PC-9 (cell line): ENCODE measurements at regions not wholly inside any gene's neighbourhood (a gene's known extent, or its start where the extent isn't known, plus 50 kb on each side); places are given as distances from the start of the nearest gene placed in this dataset.

ENCODE experiments used
- BruUV-seq: library from RNA; stranded (reverse); fragments of 400-500 nt; replicated peaks from 2 replicates; lab custom pipeline; 2021; lab: Mats Ljungman, UMichigan
- CTCF ChIA-PET: fragments of 300-600 bp; sonication (Branson Sonifier 250); formaldehyde crosslinking; loops from one replicate; lab custom pipeline; 2022; ENCODE audit warnings: antibody characterized with exemption; lab: Charles Lee
- POLR2A ChIA-PET: fragments of 300-600 bp; sonication (Branson Sonifier 250); formaldehyde crosslinking; loops from one replicate; lab custom pipeline; 2022; ENCODE audit warnings: antibody characterized with exemption; ENCODE audit not compliant: unreplicated experiment; lab: Charles Lee
- DNase-seq, 2 experiments: peaks; one replicate each; pipeline versions ENCODE4 v3.0.0 to v3.0.0-alpha.2; 2015 to 2022; ENCODE audit warnings: mixed read lengths in 1 of 2
- H2AFZ ChIP-seq: fragments of 200-600 bp; sonication (generic); 2 replicates; pipeline ENCODE4 v1.8.1; 2017; ENCODE audit warnings: antibody characterized with exemption
- H3F3A ChIP-seq: fragments of 200-600 bp; sonication (generic); 2 replicates; pipeline ENCODE4 v1.8.1; 2017; ENCODE audit warnings: antibody characterized with exemption, mild to moderate bottlenecking, low read depth; ENCODE audit not compliant: insufficient read depth
- H3K27ac ChIP-seq: fragments of 200-600 bp; sonication (generic); 2 replicates; pipeline ENCODE4 v1.6.1; 2016; ENCODE audit warnings: mixed run types
- H3K27me3 ChIP-seq: fragments of 200-600 bp; sonication (generic); 2 replicates; pipeline ENCODE4 v1.6.1; 2016; ENCODE audit warnings: low read depth, mixed run types; ENCODE audit not compliant: insufficient read depth
- H3K36me3 ChIP-seq: fragments of 200-600 bp; sonication (generic); 2 replicates; pipeline ENCODE4 v1.6.1; 2016; ENCODE audit warnings: low read depth, mixed run types
- H3K4me1 ChIP-seq: fragments of 200-600 bp; sonication (generic); replicated peaks from 2 replicates; pipeline ENCODE4 v1.6.1; 2016; ENCODE audit warnings: mixed run types; ENCODE audit not compliant: insufficient read depth
- H3K4me2 ChIP-seq: fragments of 200-600 bp; sonication (generic); 2 replicates; pipeline ENCODE4 v1.6.1; 2017; ENCODE audit warnings: mixed run types
- H3K4me3 ChIP-seq: fragments of 200-600 bp; sonication (generic); 2 replicates; pipeline ENCODE4 v1.6.1; 2016; ENCODE audit warnings: mixed run types
- H3K79me2 ChIP-seq: fragments of 200-600 bp; sonication (generic); 2 replicates; pipeline ENCODE4 v1.6.1; 2017; ENCODE audit warnings: low read depth, mixed run types
- H3K9me2 ChIP-seq: fragments of 200-600 bp; sonication (generic); 2 replicates; pipeline ENCODE4 v1.8.1; 2017; ENCODE audit warnings: mild to moderate bottlenecking; ENCODE audit not compliant: insufficient read depth
- H3K9me3 ChIP-seq: fragments of 200-600 bp; sonication (generic); 2 replicates; pipeline ENCODE4 v1.8.1; 2016; ENCODE audit warnings: low read depth; ENCODE audit not compliant: insufficient read depth
- H4K20me1 ChIP-seq: fragments of 200-600 bp; sonication (generic); 2 replicates; pipeline ENCODE4 v1.8.1; 2017; ENCODE audit not compliant: insufficient read depth
- EZH2 ChIP-seq: fragments of 200-600 bp; sonication (generic); IDR thresholded peaks from 2 replicates; pipeline ENCODE4 v1.8.0; 2017; ENCODE audit warnings: antibody characterized with exemption, low read depth
- intact Hi-C: fragments of 100-400 bp; cut with micrococcal nuclease; formaldehyde crosslinking; loops from one replicate; pipeline ENCODE4 v1.10.0; 2022; ENCODE audit not compliant: unreplicated experiment
- TF ChIP-seq, protein P1 (sequence below): fragments of 200-600 bp; sonication (generic); conservative IDR thresholded peaks from 2 replicates; pipeline ENCODE4 v1.6.1; 2017; ENCODE audit warnings: mixed run types, antibody characterized with exemption, mild to moderate bottlenecking, moderate library complexity

DNA sequence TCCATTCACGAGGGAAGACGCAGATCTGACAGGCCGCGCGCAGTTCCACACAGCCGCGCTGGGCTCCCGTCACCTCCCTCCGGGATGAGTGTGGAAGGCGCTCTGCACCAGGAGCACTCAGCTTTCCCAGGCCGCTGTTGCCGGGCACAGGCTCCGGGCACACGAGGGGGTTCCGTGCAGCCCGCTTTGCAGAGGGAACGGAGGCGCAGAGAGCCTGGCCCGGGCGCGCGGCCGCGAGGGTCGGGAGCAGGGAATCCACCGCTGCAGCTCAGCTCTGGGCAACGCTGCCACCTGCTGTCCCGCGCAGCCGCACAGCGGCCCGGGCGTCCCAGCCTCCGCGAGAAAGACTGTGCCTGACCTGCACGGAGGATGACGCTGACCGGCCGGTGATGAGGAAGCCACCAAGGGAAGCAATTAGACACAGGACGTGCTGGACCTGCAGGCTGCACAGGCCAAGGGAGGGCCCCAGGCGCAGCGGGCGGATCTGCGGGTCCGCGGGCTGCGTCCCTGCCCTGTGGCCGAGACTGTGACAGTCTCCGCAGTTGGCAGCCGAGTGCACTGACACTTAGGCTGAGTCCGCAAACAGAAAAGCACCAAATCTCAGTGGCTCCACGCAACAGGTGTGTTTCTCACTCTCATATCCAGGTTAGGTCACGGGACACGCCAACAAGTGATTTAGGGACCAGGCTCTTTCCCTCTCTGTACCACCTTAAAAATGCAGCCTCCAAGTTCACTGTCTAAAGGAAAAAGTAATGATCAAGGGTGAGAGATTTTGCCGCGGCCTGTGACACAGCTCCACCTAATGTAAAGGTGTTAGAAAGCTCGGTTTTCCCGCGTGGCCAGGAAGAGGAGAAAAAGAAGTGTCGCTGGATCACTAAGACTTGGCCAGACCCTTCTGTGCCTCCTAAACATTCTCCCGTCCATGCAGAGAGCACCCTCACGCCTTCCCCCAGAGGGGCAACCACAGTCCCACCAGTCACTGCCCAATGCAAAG, 94.5 kb downstream of the SEC61G start:
- H4K20me1 ChIP-seq, result no peaks in the 10 kb centered on the region
- TF ChIP-seq, protein P1, sequence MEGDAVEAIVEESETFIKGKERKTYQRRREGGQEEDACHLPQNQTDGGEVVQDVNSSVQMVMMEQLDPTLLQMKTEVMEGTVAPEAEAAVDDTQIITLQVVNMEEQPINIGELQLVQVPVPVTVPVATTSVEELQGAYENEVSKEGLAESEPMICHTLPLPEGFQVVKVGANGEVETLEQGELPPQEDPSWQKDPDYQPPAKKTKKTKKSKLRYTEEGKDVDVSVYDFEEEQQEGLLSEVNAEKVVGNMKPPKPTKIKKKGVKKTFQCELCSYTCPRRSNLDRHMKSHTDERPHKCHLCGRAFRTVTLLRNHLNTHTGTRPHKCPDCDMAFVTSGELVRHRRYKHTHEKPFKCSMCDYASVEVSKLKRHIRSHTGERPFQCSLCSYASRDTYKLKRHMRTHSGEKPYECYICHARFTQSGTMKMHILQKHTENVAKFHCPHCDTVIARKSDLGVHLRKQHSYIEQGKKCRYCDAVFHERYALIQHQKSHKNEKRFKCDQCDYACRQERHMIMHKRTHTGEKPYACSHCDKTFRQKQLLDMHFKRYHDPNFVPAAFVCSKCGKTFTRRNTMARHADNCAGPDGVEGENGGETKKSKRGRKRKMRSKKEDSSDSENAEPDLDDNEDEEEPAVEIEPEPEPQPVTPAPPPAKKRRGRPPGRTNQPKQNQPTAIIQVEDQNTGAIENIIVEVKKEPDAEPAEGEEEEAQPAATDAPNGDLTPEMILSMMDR, result peak; percentile 61
- TF ChIP-seq EZH2, result no peak; the same call in 1 of the 2 replicates
- peak overlapping the region; percentile 57 for H2AFZ ChIP-seq
- ChIA-PET CTCF (interaction anchor here (0.6 kb wide), 1 partner anchor 606 kb away, joined by 3 read pairs; no protein-coding TSS in a partner anchor), POLR2A (no interaction called here)
- no peaks in the 10 kb centered on the region for H3F3A ChIP-seq
- no peaks in the 10 kb centered on the region for H3K9me3 ChIP-seq
- H3K4me1 ChIP-seq, result no peaks in the 10 kb centered on the region
- intact Hi-C loops, result no loop called here
- no peaks in the 10 kb centered on the region for H3K9me2 ChIP-seq
- peak overlapping the region; percentile 70 for H3K4me2 ChIP-seq
- H3K4me3 ChIP-seq, result peak overlapping the region; percentile 41; the same call in 1 of the 2 replicates
- H3K79me2 ChIP-seq, result no peaks in the 10 kb centered on the region
- BruUV-seq, result no TSS peak
- DNase-seq, result peak; percentile 54 to 60
- H3K27ac ChIP-seq, result no peak overlapping the region
- H3K27me3 ChIP-seq, result peaks cover 83% of the 10 kb centered on the region
- no peaks in the 10 kb centered on the region for H3K36me3 ChIP-seq

GRCh38 chr7:54663603-54664234, 95.3 kb downstream of the SEC61G start:
- no peaks in the 10 kb centered on the region for H3K9me2 ChIP-seq
- intact Hi-C loops, result no loop called here
- no peaks in the 10 kb centered on the region for H3F3A ChIP-seq
- H3K9me3 ChIP-seq, result no peaks in the 10 kb centered on the region
- peak overlapping the region; percentile 70 for H3K4me2 ChIP-seq
- peaks cover 84% of the 10 kb centered on the region for H3K27me3 ChIP-seq
- no peak overlapping the region for H3K27ac ChIP-seq
- TF ChIP-seq, protein P1, result no peak
- no peak for TF ChIP-seq EZH2
- no peaks in the 10 kb centered on the region for H3K4me1 ChIP-seq
- DNase-seq, result no peak
- BruUV-seq, result no TSS peak
- H3K79me2 ChIP-seq, result no peaks in the 10 kb centered on the region
- H3K36me3 ChIP-seq, result no peaks in the 10 kb centered on the region
- H4K20me1 ChIP-seq, result no peaks in the 10 kb centered on the region
- H2AFZ ChIP-seq, result no peak overlapping the region
- no peak overlapping the region for H3K4me3 ChIP-seq
- CTCF ChIA-PET, result no interaction called here
- POLR2A ChIA-PET, result no interaction called here

DNA sequence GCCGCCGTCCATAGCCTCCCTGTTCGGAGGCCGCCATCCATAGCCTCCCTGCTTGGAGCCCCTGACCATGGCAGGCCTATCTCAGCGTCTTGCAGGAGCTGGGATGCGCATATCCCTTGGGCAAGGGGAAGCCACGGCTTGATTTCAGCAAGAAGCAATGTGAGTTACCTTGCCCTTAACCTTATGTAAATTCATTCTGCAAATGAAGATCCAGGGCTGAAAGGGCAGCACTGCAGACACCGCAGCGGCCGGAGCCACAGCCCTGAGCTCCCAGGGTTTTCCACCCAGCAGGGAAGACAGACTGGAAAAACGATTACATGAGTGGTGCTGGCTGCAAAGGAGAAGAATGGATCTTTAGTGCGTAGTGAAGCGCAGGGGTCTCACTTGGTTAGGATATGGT, 95.8 kb downstream of the SEC61G start:
- TF ChIP-seq, protein P1, result no peak
- TF ChIP-seq EZH2, result no peak
- Histone ChIP-seq H3F3A (no peaks in the 10 kb centered on the region), H4K20me1 (no peaks in the 10 kb centered on the region), H3K4me2 (no peak overlapping the region), H2AFZ (no peak overlapping the region), H3K27ac (no peak overlapping the region), H3K4me3 (no peak overlapping the region), H3K9me3 (no peaks in the 10 kb centered on the region), H3K36me3 (no peaks in the 10 kb centered on the region), H3K9me2 (no peaks in the 10 kb centered on the region), H3K79me2 (no peaks in the 10 kb centered on the region), H3K4me1 (no peaks in the 10 kb centered on the region), H3K27me3 (peaks cover 87% of the 10 kb centered on the region)
- ChIA-PET POLR2A (no interaction called here), CTCF (no interaction called here)
- intact Hi-C loops, result no loop called here
- BruUV-seq, result no TSS peak
- DNase-seq, result no peak
